CD4-positive, alpha-beta memory T cell (primary cell): ENCODE measurements at regions not wholly inside any gene's neighbourhood (a gene's known extent, or its start where the extent isn't known, plus 50 kb on each side); places are given as distances from the start of the nearest gene placed in this dataset.

Experiments
- CTCF ChIA-PET: fragments of 350-600 bp; sonication (Branson Sonifier 250); formaldehyde crosslinking; loops from one replicate; lab custom pipeline; 2021; ENCODE audit warnings: inconsistent platforms; ENCODE audit not compliant: partially characterized antibody; lab: Charles Lee
- POLR2A ChIA-PET: fragments of 350-600 bp; sonication (Branson Sonifier 250); formaldehyde crosslinking; loops from one replicate; lab custom pipeline; 2021; ENCODE audit not compliant: partially characterized antibody; lab: Charles Lee
- DNase-seq, 5 donors: peaks; one replicate each; pipeline versions ENCODE4 v3.0.0 to v3.0.0-alpha.2; 2020 to 2022; ENCODE audit warnings: mixed read lengths in 1 of 5
- H3K27ac ChIP-seq: one replicate; pipeline ENCODE4 v1.7.0; 2013; ENCODE audit warnings: low read depth, low read length
- H3K27me3 ChIP-seq: 2 replicates; pipeline ENCODE4 v1.7.0; 2013; ENCODE audit warnings: mild to moderate bottlenecking, low read length, moderate library complexity; ENCODE audit not compliant: insufficient read depth
- H3K36me3 ChIP-seq: 2 replicates; pipeline ENCODE4 v1.7.0; 2013; ENCODE audit warnings: mild to moderate bottlenecking, low read length, moderate library complexity; ENCODE audit not compliant: insufficient read depth
- H3K4me1 ChIP-seq: 2 replicates; pipeline ENCODE4 v1.7.0; 2013; ENCODE audit warnings: mild to moderate bottlenecking, low read length, moderate library complexity; ENCODE audit not compliant: insufficient read depth
- H3K4me3 ChIP-seq, 2 donors: one replicate each; pipeline ENCODE4 v1.7.0; 2013; ENCODE audit warnings: low read length in 2 of 2, mild to moderate bottlenecking in 1 of 2
- H3K9me3 ChIP-seq, 2 donors: one replicate each; pipeline ENCODE4 v1.7.0; 2013; ENCODE audit warnings: low read length in 2 of 2, control low read depth in 1 of 2; ENCODE audit not compliant: control insufficient read depth in 1 of 2
- H3K27ac Mint-ChIP-seq, 7 donors: one replicate each; pipeline ENCODE4 v1.8.0; 2020 to 2021; ENCODE audit warnings: mixed read lengths in 7 of 7, mild to moderate bottlenecking in 6 of 7, inconsistent platforms in 3 of 7, moderate library complexity in 3 of 7
- H3K27me3 Mint-ChIP-seq, 2 donors: one replicate each; pipeline ENCODE4 v1.8.0; 2020 to 2021; ENCODE audit warnings: mixed read lengths in 2 of 2
- H3K36me3 Mint-ChIP-seq, 2 donors: one replicate each; pipeline ENCODE4 v1.8.0; 2020 to 2021; ENCODE audit warnings: mixed read lengths in 2 of 2, inconsistent platforms in 1 of 2, mild to moderate bottlenecking in 1 of 2
- H3K4me1 Mint-ChIP-seq, 4 donors: one replicate each; pipeline ENCODE4 v1.8.0; 2020 to 2021; ENCODE audit warnings: mixed read lengths in 4 of 4, mild to moderate bottlenecking in 1 of 4
- H3K4me3 Mint-ChIP-seq, 8 donors: one replicate each; pipeline ENCODE4 v1.8.0; 2020 to 2021; ENCODE audit warnings: mixed read lengths in 8 of 8, mild to moderate bottlenecking in 7 of 8, moderate library complexity in 6 of 8, inconsistent platforms in 3 of 8
- H3K9me3 Mint-ChIP-seq, 8 donors: one replicate each; pipeline ENCODE4 v1.8.0; 2020 to 2021; ENCODE audit warnings: mixed read lengths in 8 of 8, mild to moderate bottlenecking in 5 of 8, inconsistent platforms in 3 of 8, moderate library complexity in 1 of 8
- intact Hi-C: fragments of 100-400 bp; cut with micrococcal nuclease; formaldehyde crosslinking; loops from one replicate; pipeline ENCODE4 v1.15.1; 2023

GRCh38 chr22:48629631-48630432 lies 1197.8 kb downstream of the BRD1 start:
- intact Hi-C loops: no loop called here
- Histone ChIP-seq H3K27ac (no peak overlapping the region), H3K27me3 (no peaks in the 10 kb centered on the region), H3K4me3 (no peak overlapping the region), H3K4me1 (no peaks in the 10 kb centered on the region), H3K36me3 (no peaks in the 10 kb centered on the region), H3K9me3 (no peaks in the 10 kb centered on the region)
- no peak for DNase-seq
- Mint-ChIP-seq H3K36me3 (no peaks in the 10 kb centered on the region), H3K4me1 (no peaks in the 10 kb centered on the region), H3K9me3 (no peaks in the 10 kb centered on the region), H3K27me3 (peaks cover 0 to 1% of the 10 kb centered on the region in 2 donors), H3K27ac (no peak overlapping the region), H3K4me3 (no peak overlapping the region)
- ChIA-PET CTCF (no interaction called here), POLR2A (no interaction called here)

GRCh38 chr22:48628891-48629543 lies 1198.7 kb downstream of the BRD1 start:
- Histone ChIP-seq H3K36me3 (no peaks in the 10 kb centered on the region), H3K4me3 (no peak overlapping the region), H3K4me1 (no peaks in the 10 kb centered on the region), H3K9me3 (no peaks in the 10 kb centered on the region), H3K27me3 (no peaks in the 10 kb centered on the region), H3K27ac (no peak overlapping the region)
- POLR2A ChIA-PET: no interaction called here
- Mint-ChIP-seq H3K27me3 (peaks cover 0 to 1% of the 10 kb centered on the region in 2 donors), H3K27ac (no peak overlapping the region), H3K4me1 (no peaks in the 10 kb centered on the region), H3K9me3 (no peaks in the 10 kb centered on the region), H3K36me3 (no peaks in the 10 kb centered on the region), H3K4me3 (no peak overlapping the region)
- CTCF ChIA-PET: no interaction called here
- DNase-seq: no peak
- intact Hi-C loops: no loop called here

- Histone ChIP-seq H3K36me3 (no peaks in the 10 kb centered on the region), H3K27ac (no peak overlapping the region), H3K4me1 (no peaks in the 10 kb centered on the region), H3K9me3 (no peaks in the 10 kb centered on the region), H3K27me3 (no peaks in the 10 kb centered on the region), H3K4me3 (no peak overlapping the region)
- intact Hi-C loops: no loop called here
- Mint-ChIP-seq H3K27me3 (peaks cover 0 to 1% of the 10 kb centered on the region in 2 donors), H3K4me1 (no peaks in the 10 kb centered on the region), H3K9me3 (no peaks in the 10 kb centered on the region), H3K4me3 (no peak overlapping the region), H3K27ac (no peak overlapping the region), H3K36me3 (no peaks in the 10 kb centered on the region)
- DNase-seq: no peak
- ChIA-PET POLR2A (no interaction called here), CTCF (no interaction called here)
Observed at GRCh38 chr22:48627966-48628365, 1199.7 kb downstream of the BRD1 start.

GRCh38 chr22:48627203-48627602 lies 1200.5 kb downstream of the BRD1 start:
- intact Hi-C loops: no loop called here
- no peak overlapping the region for H3K4me3 Mint-ChIP-seq
- Histone ChIP-seq H3K4me1 (no peaks in the 10 kb centered on the region), H3K36me3 (no peaks in the 10 kb centered on the region), H3K27ac (no peak overlapping the region), H3K9me3 (no peaks in the 10 kb centered on the region), H3K4me3 (no peak overlapping the region), H3K27me3 (no peaks in the 10 kb centered on the region)
- no peaks in the 10 kb centered on the region for H3K4me1 Mint-ChIP-seq
- H3K27ac Mint-ChIP-seq: no peak overlapping the region
- POLR2A ChIA-PET: no interaction called here
- peaks cover 0 to 1% of the 10 kb centered on the region in 2 donors for H3K27me3 Mint-ChIP-seq
- no peaks in the 10 kb centered on the region for H3K9me3 Mint-ChIP-seq
- DNase-seq: no peak
- no peaks in the 10 kb centered on the region for H3K36me3 Mint-ChIP-seq
- CTCF ChIA-PET: no interaction called here

- Histone ChIP-seq H3K27ac (no peak overlapping the region), H3K4me3 (no peak overlapping the region), H3K9me3 (no peaks in the 10 kb centered on the region), H3K4me1 (no peaks in the 10 kb centered on the region), H3K36me3 (no peaks in the 10 kb centered on the region), H3K27me3 (no peaks in the 10 kb centered on the region)
- H3K4me1 Mint-ChIP-seq: no peaks in the 10 kb centered on the region
- no peak for DNase-seq
- ChIA-PET POLR2A (no interaction called here), CTCF (no interaction called here)
- H3K9me3 Mint-ChIP-seq: peaks cover 0 to 2% (median 0%) of the 10 kb centered on the region in 8 donors
- no peak overlapping the region for H3K27ac Mint-ChIP-seq
- no peaks in the 10 kb centered on the region for H3K36me3 Mint-ChIP-seq
- intact Hi-C loops: no loop called here
- H3K27me3 Mint-ChIP-seq: peaks cover 0 to 1% of the 10 kb centered on the region in 2 donors
- H3K4me3 Mint-ChIP-seq: no peak overlapping the region
Observed at GRCh38 chr22:48624401-48624800, 1203.3 kb downstream of the BRD1 start.

- H3K4me3 ChIP-seq: no peak overlapping the region
- H3K27me3 ChIP-seq: no peaks in the 10 kb centered on the region
- peaks cover 0 to 2% (median 0%) of the 10 kb centered on the region in 8 donors for H3K9me3 Mint-ChIP-seq
- no peak overlapping the region for H3K27ac ChIP-seq
- no peak overlapping the region for H3K4me3 Mint-ChIP-seq
- no peaks in the 10 kb centered on the region for H3K36me3 Mint-ChIP-seq
- ChIA-PET POLR2A (no interaction called here), CTCF (no interaction called here)
- H3K4me1 ChIP-seq: no peaks in the 10 kb centered on the region
- no peak overlapping the region for H3K27ac Mint-ChIP-seq
- intact Hi-C loops: no loop called here
- no peak for DNase-seq
- H3K36me3 ChIP-seq: no peaks in the 10 kb centered on the region
- no peaks in the 10 kb centered on the region for H3K4me1 Mint-ChIP-seq
- H3K27me3 Mint-ChIP-seq: peaks cover 0 to 1% of the 10 kb centered on the region in 2 donors
- no peaks in the 10 kb centered on the region for H3K9me3 ChIP-seq
Observed at GRCh38 chr22:48622891-48623545, 1204.7 kb downstream of the BRD1 start.

GRCh38 chr22:48621085-48621484 lies 1206.6 kb downstream of the BRD1 start:
- H3K36me3 ChIP-seq: no peaks in the 10 kb centered on the region
- no peaks in the 10 kb centered on the region for H3K9me3 ChIP-seq
- Mint-ChIP-seq H3K27me3 (no peaks in the 10 kb centered on the region), H3K9me3 (peaks cover 0 to 2% (median 0%) of the 10 kb centered on the region in 8 donors), H3K4me1 (no peaks in the 10 kb centered on the region), H3K36me3 (no peaks in the 10 kb centered on the region), H3K4me3 (no peak overlapping the region), H3K27ac (no peak overlapping the region)
- intact Hi-C loops: no loop called here
- H3K4me3 ChIP-seq: no peak overlapping the region
- no peaks in the 10 kb centered on the region for H3K27me3 ChIP-seq
- no peak overlapping the region for H3K27ac ChIP-seq
- no peak for DNase-seq
- ChIA-PET CTCF (no interaction called here), POLR2A (no interaction called here)
- no peaks in the 10 kb centered on the region for H3K4me1 ChIP-seq
